Lung (tissue), 11 donors: ENCODE measurements at regions not wholly inside any gene's neighbourhood (a gene's known extent, or its start where the extent isn't known, plus 50 kb on each side); places are given as distances from the start of the nearest gene placed in this dataset.

Experiments
- ATAC-seq: fragments of 200-7000 bp; cut with Tn5 transposase; one replicate; pipeline ENCODE4 v1.9.1; 2020; ENCODE audit warnings: moderate number of reproducible peaks; ENCODE audit not compliant: insufficient read depth, low FRiP score
- DNase-seq, 3 donors: peaks; one replicate each; pipeline ENCODE4 v3.0.0-alpha.2; 2013 to 2017
- H3K27ac ChIP-seq, 2 donors: one replicate each; pipeline ENCODE4 v1.5.1; 2013; ENCODE audit warnings: mild to moderate bottlenecking in 2 of 2, moderate library complexity in 2 of 2, control low read depth in 1 of 2, inconsistent platforms in 1 of 2, low read depth in 1 of 2, low read length in 1 of 2
- H3K27me3 ChIP-seq, 3 donors: one replicate each; pipeline ENCODE4 v1.5.1; 2013; ENCODE audit warnings: low read length in 2 of 3; ENCODE audit not compliant: control insufficient read depth in 3 of 3, insufficient read depth in 3 of 3
- H3K36me3 ChIP-seq, 4 donors: one replicate each; pipeline ENCODE4 v1.5.1; 2013; ENCODE audit warnings: low read length in 4 of 4, mild to moderate bottlenecking in 1 of 4, moderate library complexity in 1 of 4; ENCODE audit not compliant: control insufficient read depth in 4 of 4, insufficient read depth in 4 of 4
- H3K4me1 ChIP-seq, 5 donors: one replicate each; pipeline ENCODE4 v1.5.1; 2013; ENCODE audit warnings: low read length in 5 of 5, mild to moderate bottlenecking in 2 of 5, moderate library complexity in 1 of 5; ENCODE audit not compliant: control insufficient read depth in 5 of 5, insufficient read depth in 5 of 5
- H3K4me3 ChIP-seq: one replicate; pipeline ENCODE4 v1.5.1; 2013; ENCODE audit warnings: mild to moderate bottlenecking, control low read depth, moderate library complexity
- H3K9ac ChIP-seq, 2 donors: one replicate each; pipeline ENCODE4 v1.5.1; 2013; ENCODE audit warnings: low read length in 2 of 2, control low read depth in 1 of 2; ENCODE audit not compliant: insufficient read depth in 1 of 2
- H3K9me3 ChIP-seq, 4 donors: one replicate each; pipeline ENCODE4 v1.5.1; 2013; ENCODE audit warnings: low read length in 3 of 4, mild to moderate bottlenecking in 1 of 4, moderate library complexity in 1 of 4; ENCODE audit not compliant: control insufficient read depth in 4 of 4, insufficient read depth in 3 of 4
- WGBS, 2 donors: extraction: QIAGEN DNeasy Blood & Tissue Kit; methylation state at CpG; one replicate each; pipeline ENCODE4 v1.1.7; 2013; 5-methylcytosine and 5-hydroxymethylcytosine counted together
- TF ChIP-seq, protein P1 (sequence below): IDR thresholded peaks from 2 replicates; pipeline ENCODE4 v1.5.1; 2012; ENCODE audit warnings: mild to moderate bottlenecking; ENCODE audit errors: control extremely low read depth, extremely low read depth
- donor health status: control.
- donor health status: control.
- donor health status: Bipolar disorder and iron deficiency.
- donor health status: healthy.
- donor health status: DM: yes; HTN: yes; CAD: no.

DNA sequence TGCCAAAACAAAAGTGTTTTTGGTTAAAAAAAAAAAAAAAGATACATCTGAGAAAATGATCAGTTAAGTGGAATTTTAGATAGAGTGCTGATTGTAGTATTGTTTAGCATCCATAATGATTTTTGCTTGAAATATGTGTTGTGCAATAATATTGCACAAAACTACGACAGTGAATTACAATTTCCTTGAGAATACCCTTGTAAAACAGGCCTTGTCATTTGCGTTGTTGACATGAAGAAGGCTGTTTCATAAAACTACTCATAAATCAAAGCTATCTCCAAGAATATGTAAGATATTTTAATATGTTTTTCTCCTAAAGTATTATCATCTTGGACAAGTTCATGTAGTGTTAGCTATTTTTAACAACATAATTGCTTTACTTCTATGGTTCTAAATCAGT is 1077.0 kb downstream of the LRFN5 start:
- peak in 2 of 3 donors; percentile 39 to 62 for DNase-seq
- no peaks in the 10 kb centered on the region for H3K4me1 ChIP-seq
- TF ChIP-seq, protein P1, sequence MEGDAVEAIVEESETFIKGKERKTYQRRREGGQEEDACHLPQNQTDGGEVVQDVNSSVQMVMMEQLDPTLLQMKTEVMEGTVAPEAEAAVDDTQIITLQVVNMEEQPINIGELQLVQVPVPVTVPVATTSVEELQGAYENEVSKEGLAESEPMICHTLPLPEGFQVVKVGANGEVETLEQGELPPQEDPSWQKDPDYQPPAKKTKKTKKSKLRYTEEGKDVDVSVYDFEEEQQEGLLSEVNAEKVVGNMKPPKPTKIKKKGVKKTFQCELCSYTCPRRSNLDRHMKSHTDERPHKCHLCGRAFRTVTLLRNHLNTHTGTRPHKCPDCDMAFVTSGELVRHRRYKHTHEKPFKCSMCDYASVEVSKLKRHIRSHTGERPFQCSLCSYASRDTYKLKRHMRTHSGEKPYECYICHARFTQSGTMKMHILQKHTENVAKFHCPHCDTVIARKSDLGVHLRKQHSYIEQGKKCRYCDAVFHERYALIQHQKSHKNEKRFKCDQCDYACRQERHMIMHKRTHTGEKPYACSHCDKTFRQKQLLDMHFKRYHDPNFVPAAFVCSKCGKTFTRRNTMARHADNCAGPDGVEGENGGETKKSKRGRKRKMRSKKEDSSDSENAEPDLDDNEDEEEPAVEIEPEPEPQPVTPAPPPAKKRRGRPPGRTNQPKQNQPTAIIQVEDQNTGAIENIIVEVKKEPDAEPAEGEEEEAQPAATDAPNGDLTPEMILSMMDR, result no peak
- H3K9me3 ChIP-seq, result no peaks in the 10 kb centered on the region
- no peak overlapping the region for H3K4me3 ChIP-seq
- no peak overlapping the region for H3K9ac ChIP-seq
- no peaks in the 10 kb centered on the region for H3K27me3 ChIP-seq
- H3K27ac ChIP-seq, result no peak overlapping the region
- ATAC-seq, result no peak
- no peaks in the 10 kb centered on the region for H3K36me3 ChIP-seq
- 51 to 58% methylated on average over 2 of the region's 2 CpGs for WGBS, 2 donors

DNA sequence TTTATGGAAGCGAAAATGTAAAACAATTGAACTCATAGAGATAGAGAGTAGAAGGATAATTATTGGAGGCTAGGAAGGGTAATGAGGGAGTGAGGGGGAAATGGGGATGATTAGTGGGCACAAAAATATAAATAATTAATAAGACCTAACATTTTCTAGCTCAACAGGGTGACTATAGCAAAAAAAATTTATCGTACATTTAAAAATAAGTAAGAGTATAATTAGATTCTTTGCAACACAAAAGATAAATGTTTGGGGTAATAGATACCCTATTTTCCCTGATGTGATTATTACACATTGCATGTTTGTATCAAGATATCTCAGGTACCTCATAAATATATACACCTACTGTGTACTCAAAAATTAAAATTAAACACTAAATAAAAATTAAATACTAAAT is 1070.0 kb downstream of the LRFN5 start:
- DNase-seq, result no peak
- Histone ChIP-seq H3K9me3 (no peaks in the 10 kb centered on the region), H3K27me3 (no peaks in the 10 kb centered on the region), H3K27ac (no peak overlapping the region), H3K4me1 (no peaks in the 10 kb centered on the region), H3K4me3 (no peak overlapping the region), H3K9ac (no peak overlapping the region), H3K36me3 (no peaks in the 10 kb centered on the region)
- ATAC-seq, result no peak
- TF ChIP-seq, protein P1, result no peak
- 90 to 97% methylated on average over 2 of the region's 2 CpGs for WGBS, 2 donors

DNA sequence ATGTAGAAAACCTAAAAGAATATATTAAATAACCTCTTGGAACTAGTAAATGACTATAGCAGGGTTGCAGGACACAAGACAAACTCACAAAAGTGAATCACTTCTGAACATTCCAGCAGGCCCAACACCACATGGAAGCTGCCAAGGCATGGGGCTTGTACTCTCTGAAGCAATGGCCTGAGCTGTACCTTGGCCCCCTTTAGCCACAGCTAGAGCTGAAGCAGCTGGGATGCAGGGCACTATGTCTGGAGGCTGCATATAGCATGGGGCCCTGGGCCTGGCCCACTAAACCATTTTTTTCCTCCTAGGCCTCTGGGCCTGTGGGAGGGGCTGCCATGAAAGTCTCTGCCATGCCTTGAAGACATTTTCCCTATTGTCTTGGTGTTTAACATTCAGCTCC is 1067.3 kb downstream of the LRFN5 start:
- ATAC-seq, result no peak
- TF ChIP-seq, protein P1, result no peak
- H3K36me3 ChIP-seq, result no peaks in the 10 kb centered on the region
- H3K27ac ChIP-seq, result no peak overlapping the region
- H3K9me3 ChIP-seq, result no peaks in the 10 kb centered on the region
- no peaks in the 10 kb centered on the region for H3K27me3 ChIP-seq
- no peak overlapping the region for H3K9ac ChIP-seq
- no peak overlapping the region for H3K4me3 ChIP-seq
- no peak for DNase-seq
- H3K4me1 ChIP-seq, result no peaks in the 10 kb centered on the region

DNA sequence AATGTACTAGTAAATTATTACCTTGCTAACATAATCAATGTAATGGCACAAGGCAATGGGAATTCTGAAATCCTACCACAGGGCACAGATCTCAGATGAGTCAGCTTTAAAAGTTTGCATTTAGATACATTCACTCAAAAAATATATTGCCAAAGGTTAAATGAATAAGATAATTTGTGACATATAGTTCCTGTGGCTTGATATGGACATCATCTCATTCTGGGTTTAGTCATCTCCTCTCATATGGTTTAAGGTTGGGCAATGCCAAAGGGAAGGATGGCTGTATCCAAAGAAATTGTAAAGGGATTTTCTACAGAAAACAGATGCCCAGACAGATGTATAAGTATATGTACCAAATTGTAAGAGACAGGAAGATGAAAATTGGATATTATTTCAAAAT is 1065.0 kb downstream of the LRFN5 start:
- no peaks in the 10 kb centered on the region for H3K27me3 ChIP-seq
- ATAC-seq (no peak), DNase-seq (no peak)
- no peak overlapping the region for H3K9ac ChIP-seq
- H3K27ac ChIP-seq, result no peak overlapping the region
- no peaks in the 10 kb centered on the region for H3K4me1 ChIP-seq
- TF ChIP-seq, protein P1, result no peak
- no peaks in the 10 kb centered on the region for H3K9me3 ChIP-seq
- no peaks in the 10 kb centered on the region for H3K36me3 ChIP-seq
- no peak overlapping the region for H3K4me3 ChIP-seq
